OCI-LY1 (cell line): ENCODE measurements at regions not wholly inside any gene's neighbourhood (a gene's known extent, or its start where the extent isn't known, plus 50 kb on each side); places are given as distances from the start of the nearest gene placed in this dataset.

Experiments
- H2AFZ ChIP-seq: fragments of 200-600 bp; sonication (generic), shearing (Covaris generic); 2 replicates; pipeline ENCODE4 v1.6.0; 2014; ENCODE audit warnings: antibody characterized with exemption, mild to moderate bottlenecking, low read length
- H3F3A ChIP-seq: fragments of 200-600 bp; sonication (generic), shearing (Covaris generic); 2 replicates; pipeline ENCODE4 v1.6.0; 2014; ENCODE audit warnings: mild to moderate bottlenecking, antibody characterized with exemption, low read length, moderate library complexity; ENCODE audit not compliant: insufficient read depth
- H3K27ac ChIP-seq: fragments of 200-600 bp; sonication (generic); 2 replicates; pipeline ENCODE4 v1.5.1; 2014; ENCODE audit warnings: low read length, mixed run types, mild to moderate bottlenecking, low read depth; ENCODE audit not compliant: poor library complexity, severe bottlenecking
- H3K27me3 ChIP-seq: fragments of 200-600 bp; sonication (generic); 2 replicates; pipeline ENCODE4 v1.6.0; 2014; ENCODE audit warnings: antibody characterized with exemption, mild to moderate bottlenecking, low read length, moderate library complexity; ENCODE audit not compliant: insufficient read depth
- H3K36me3 ChIP-seq: fragments of 200-600 bp; sonication (generic); 2 replicates; pipeline ENCODE4 v1.6.1; 2014; ENCODE audit warnings: mild to moderate bottlenecking, antibody characterized with exemption, low read length, moderate library complexity, mixed read lengths; ENCODE audit not compliant: insufficient read depth
- H3K4me1 ChIP-seq: fragments of 200-600 bp; sonication (generic); 2 replicates; pipeline ENCODE4 v1.5.1; 2014; ENCODE audit warnings: mild to moderate bottlenecking, low read length, moderate library complexity; ENCODE audit not compliant: insufficient read depth, severe bottlenecking
- H3K4me2 ChIP-seq: fragments of 200-600 bp; sonication (generic), shearing (Covaris generic); 2 replicates; pipeline ENCODE4 v1.6.1; 2014; ENCODE audit warnings: low read length
- H3K4me3 ChIP-seq: fragments of 200-600 bp; sonication (generic); 2 replicates; pipeline ENCODE4 v1.5.1; 2014; ENCODE audit warnings: low read length, low read depth, mild to moderate bottlenecking, mixed read lengths; ENCODE audit not compliant: poor library complexity, severe bottlenecking
- H3K79me2 ChIP-seq: fragments of 200-600 bp; shearing (Covaris generic); 2 replicates; pipeline ENCODE4 v1.6.1; 2016; ENCODE audit warnings: mixed run types, low read length, mixed read lengths; ENCODE audit not compliant: insufficient read depth
- H3K9ac ChIP-seq: fragments of 200-600 bp; sonication (generic), shearing (Covaris generic); 2 replicates; pipeline ENCODE4 v1.6.1; 2014; ENCODE audit warnings: mild to moderate bottlenecking, low read length, mixed read lengths
- H3K9me2 ChIP-seq: fragments of 200-600 bp; sonication (generic), shearing (Covaris generic); 2 replicates; pipeline ENCODE4 v1.6.1; 2014; ENCODE audit warnings: low read depth, mild to moderate bottlenecking, low read length, mixed read lengths
- H3K9me3 ChIP-seq: fragments of 200-600 bp; shearing (Covaris generic); 2 replicates; pipeline ENCODE4 v1.6.1; 2014; ENCODE audit warnings: low read length, mixed read lengths
- H4K20me1 ChIP-seq: fragments of 200-600 bp; sonication (generic), shearing (Covaris generic); 2 replicates; pipeline ENCODE4 v1.6.0; 2016; ENCODE audit warnings: mild to moderate bottlenecking, low read length; ENCODE audit not compliant: insufficient read depth
- CTCF ChIP-seq: fragments of 200-600 bp; sonication (generic), shearing (Covaris generic); IDR thresholded peaks from 2 replicates; pipeline ENCODE4 v1.5.1; 2017; ENCODE audit warnings: mild to moderate bottlenecking, antibody characterized with exemption, low read length, moderate library complexity, mixed read lengths
- EZH2 ChIP-seq: fragments of 200-600 bp; sonication (generic), shearing (Covaris generic); IDR thresholded peaks from 2 replicates; pipeline ENCODE4 v1.8.0; 2017; ENCODE audit warnings: borderline replicate concordance, mixed run types, mild to moderate bottlenecking, antibody characterized with exemption, low read length, moderate library complexity, mixed read lengths

- H3K36me3 ChIP-seq, result no peaks in the 10 kb centered on the region
- no peaks in the 10 kb centered on the region for H3K79me2 ChIP-seq
- peaks cover 12% of the 10 kb centered on the region for H3K4me1 ChIP-seq
- no peak overlapping the region for H3K9ac ChIP-seq
- no peaks in the 10 kb centered on the region for H3K9me2 ChIP-seq
- no peaks in the 10 kb centered on the region for H3K27me3 ChIP-seq
- no peak overlapping the region for H3K4me3 ChIP-seq
- no peak overlapping the region for H3K4me2 ChIP-seq
- no peak for TF ChIP-seq EZH2
- TF ChIP-seq CTCF, result no peak
- no peak overlapping the region for H2AFZ ChIP-seq
- H3K27ac ChIP-seq, result no peak overlapping the region
- no peaks in the 10 kb centered on the region for H4K20me1 ChIP-seq
- H3F3A ChIP-seq, result no peaks in the 10 kb centered on the region
- H3K9me3 ChIP-seq, result no peaks in the 10 kb centered on the region; the same call in 1 of the 2 replicates
Observed at GRCh38 chr2:8374782-8375181, 307.1 kb upstream of the ID2 start.

GRCh38 chr2:8376603-8377410, 305.0 kb upstream of the ID2 start:
- no peak overlapping the region for H3K4me3 ChIP-seq
- H3K27ac ChIP-seq, result no peak overlapping the region
- H3K9me3 ChIP-seq, result no peaks in the 10 kb centered on the region; the same call in 1 of the 2 replicates
- H2AFZ ChIP-seq, result no peak overlapping the region
- no peaks in the 10 kb centered on the region for H3K36me3 ChIP-seq
- no peaks in the 10 kb centered on the region for H3K27me3 ChIP-seq
- H3F3A ChIP-seq, result no peaks in the 10 kb centered on the region
- TF ChIP-seq CTCF, result no peak
- TF ChIP-seq EZH2, result no peak
- H3K9ac ChIP-seq, result no peak overlapping the region
- peaks cover 24% of the 10 kb centered on the region for H3K4me1 ChIP-seq
- no peaks in the 10 kb centered on the region for H4K20me1 ChIP-seq
- no peaks in the 10 kb centered on the region for H3K9me2 ChIP-seq
- no peak overlapping the region for H3K4me2 ChIP-seq
- H3K79me2 ChIP-seq, result no peaks in the 10 kb centered on the region

- no peak overlapping the region for H3K4me2 ChIP-seq
- TF ChIP-seq CTCF, result no peak
- no peak for TF ChIP-seq EZH2
Observed at GRCh38 chr2:8378016-8378810, 303.6 kb upstream of the ID2 start.

More at GRCh38 chr2:8378016-8378810, 303.6 kb upstream of the ID2 start:
- H2AFZ ChIP-seq, result no peak overlapping the region
- no peaks in the 10 kb centered on the region for H3K27me3 ChIP-seq
- H3K9ac ChIP-seq, result no peak overlapping the region
- no peaks in the 10 kb centered on the region for H3K36me3 ChIP-seq
- H3K9me2 ChIP-seq, result no peaks in the 10 kb centered on the region
- H3F3A ChIP-seq, result no peaks in the 10 kb centered on the region
- H3K4me3 ChIP-seq, result no peak overlapping the region
- no peaks in the 10 kb centered on the region for H3K79me2 ChIP-seq
- H3K4me1 ChIP-seq, result peaks cover 24% of the 10 kb centered on the region
- H3K27ac ChIP-seq, result no peak overlapping the region
- H4K20me1 ChIP-seq, result no peaks in the 10 kb centered on the region
- no peaks in the 10 kb centered on the region; the same call in 1 of the 2 replicates for H3K9me3 ChIP-seq
